K562 (cell line): ENCODE measurements at regions not wholly inside any gene's neighbourhood (a gene's known extent, or its start where the extent isn't known, plus 50 kb on each side); places are given as distances from the start of the nearest gene placed in this dataset.

Source experiments
- HNRNPLL ChIP-seq: fragments of 200-400 bp; formaldehyde crosslinking; IDR thresholded peaks from 2 replicates; pipeline ENCODE4 v1.6.1; 2017; ENCODE audit warnings: low read length, low read depth, mild to moderate bottlenecking; ENCODE audit not compliant: poor library complexity, severe bottlenecking
- KAT2B ChIP-seq: IDR thresholded peaks from one replicate; pipeline ENCODE4 v1.6.1; 2012; ENCODE audit warnings: low read depth, mild to moderate bottlenecking, control low read depth, inconsistent platforms, low read length, moderate library complexity
- NFATC3 ChIP-seq: fragments of 450-650 bp; IDR thresholded peaks from 2 replicates; pipeline ENCODE4 v1.6.1; 2017; ENCODE audit warnings: mild to moderate bottlenecking
- NR2C2 ChIP-seq, 2 experiments: fragments of 200-800 bp in 1 of 2; sonication (Bioruptor generic) in 1 of 2; sonication (generic) in 1 of 2; formaldehyde crosslinking in 1 of 2; IDR thresholded peaks; 2 replicates each; pipeline versions ENCODE4 v1.6.1 to v1.8.0; 2016 to 2022; ENCODE audit warnings: mild to moderate bottlenecking in 1 of 2, missing compliant biosample characterization in 1 of 2, missing genetic modification characterization in 1 of 2, missing genetic modification reagents in 1 of 2
- PTTG1 ChIP-seq: fragments of 450-650 bp; IDR thresholded peaks from 2 replicates; pipeline ENCODE4 v1.6.1; 2016; ENCODE audit warnings: low read depth, mild to moderate bottlenecking, missing genetic modification characterization, missing compliant biosample characterization
- TSC22D4 ChIP-seq: fragments of 450-650 bp; IDR thresholded peaks from 2 replicates; pipeline ENCODE4 v1.6.1; 2016; ENCODE audit warnings: missing genetic modification characterization, missing biosample characterization, control low read depth
- ZC3H8 ChIP-seq: fragments of 450-650 bp; IDR thresholded peaks from 2 replicates; pipeline ENCODE4 v1.6.1; 2017
- TF ChIP-seq, protein P1 (sequence below): sonication (generic); formaldehyde crosslinking; IDR thresholded peaks from 2 replicates; pipeline ENCODE4 v1.8.0; 2022; ENCODE audit warnings: mild to moderate bottlenecking, missing genetic modification reagents
- TF ChIP-seq, protein P2 (sequence below): fragments of 450-650 bp; IDR thresholded peaks from 2 replicates; pipeline ENCODE4 v1.6.1; 2016; ENCODE audit warnings: mild to moderate bottlenecking, moderate library complexity
- TF ChIP-seq, protein P3 (sequence below): fragments of 250-450 bp; sonication (Bioruptor Pico); IDR thresholded peaks from 2 replicates; pipeline ENCODE4 v1.8.0; 2021; ENCODE audit warnings: borderline replicate concordance, mild to moderate bottlenecking, moderate library complexity; ENCODE audit not compliant: poor library complexity, severe bottlenecking
- TF ChIP-seq, protein P4 (sequence below): sonication (generic); formaldehyde crosslinking; IDR thresholded peaks from 2 replicates; pipeline ENCODE4 v1.8.0; 2022; ENCODE audit warnings: mild to moderate bottlenecking, missing genetic modification reagents
- TF ChIP-seq, protein P5 (sequence below): fragments of 450-650 bp; formaldehyde crosslinking; conservative IDR thresholded peaks from 2 replicates; pipeline ENCODE4 v1.4.0; 2022; ENCODE audit warnings: mild to moderate bottlenecking, missing genetic modification characterization

DNA sequence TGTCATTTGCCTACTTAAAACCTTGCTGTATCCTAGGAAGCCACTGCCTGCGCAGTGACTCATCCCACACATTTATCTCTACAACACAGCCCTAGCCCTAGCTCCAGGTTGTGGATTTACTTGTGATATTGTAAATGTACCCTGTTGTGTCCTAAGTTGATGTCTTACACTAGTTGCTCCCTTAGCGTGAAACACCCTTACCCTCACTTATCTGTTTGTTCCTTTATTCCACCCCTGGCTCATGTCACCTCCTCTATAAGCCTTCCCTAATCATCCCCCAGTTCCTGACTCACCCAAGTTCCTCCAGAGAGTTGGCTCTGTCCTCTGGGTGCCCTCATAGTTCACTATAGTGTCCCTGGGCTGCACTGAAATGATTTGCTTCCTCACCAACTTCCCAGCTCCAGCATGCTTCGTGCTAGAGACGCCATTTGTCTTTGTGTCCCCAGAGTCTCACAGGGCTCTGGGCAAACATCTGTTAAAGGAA, 431.8 kb upstream of the FAT3 start (continued):
- TF ChIP-seq, protein P1, sequence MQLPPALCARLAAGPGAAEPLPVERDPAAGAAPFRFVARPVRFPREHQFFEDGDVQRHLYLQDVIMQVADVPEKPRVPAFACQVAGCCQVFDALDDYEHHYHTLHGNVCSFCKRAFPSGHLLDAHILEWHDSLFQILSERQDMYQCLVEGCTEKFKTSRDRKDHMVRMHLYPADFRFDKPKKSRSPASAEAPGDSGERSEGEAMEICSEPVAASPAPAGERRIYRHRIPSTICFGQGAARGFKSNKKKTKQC (CRISPR knock-in tag), result no peak
- TF ChIP-seq KAT2B, result no peak
- TF ChIP-seq, protein P2, sequence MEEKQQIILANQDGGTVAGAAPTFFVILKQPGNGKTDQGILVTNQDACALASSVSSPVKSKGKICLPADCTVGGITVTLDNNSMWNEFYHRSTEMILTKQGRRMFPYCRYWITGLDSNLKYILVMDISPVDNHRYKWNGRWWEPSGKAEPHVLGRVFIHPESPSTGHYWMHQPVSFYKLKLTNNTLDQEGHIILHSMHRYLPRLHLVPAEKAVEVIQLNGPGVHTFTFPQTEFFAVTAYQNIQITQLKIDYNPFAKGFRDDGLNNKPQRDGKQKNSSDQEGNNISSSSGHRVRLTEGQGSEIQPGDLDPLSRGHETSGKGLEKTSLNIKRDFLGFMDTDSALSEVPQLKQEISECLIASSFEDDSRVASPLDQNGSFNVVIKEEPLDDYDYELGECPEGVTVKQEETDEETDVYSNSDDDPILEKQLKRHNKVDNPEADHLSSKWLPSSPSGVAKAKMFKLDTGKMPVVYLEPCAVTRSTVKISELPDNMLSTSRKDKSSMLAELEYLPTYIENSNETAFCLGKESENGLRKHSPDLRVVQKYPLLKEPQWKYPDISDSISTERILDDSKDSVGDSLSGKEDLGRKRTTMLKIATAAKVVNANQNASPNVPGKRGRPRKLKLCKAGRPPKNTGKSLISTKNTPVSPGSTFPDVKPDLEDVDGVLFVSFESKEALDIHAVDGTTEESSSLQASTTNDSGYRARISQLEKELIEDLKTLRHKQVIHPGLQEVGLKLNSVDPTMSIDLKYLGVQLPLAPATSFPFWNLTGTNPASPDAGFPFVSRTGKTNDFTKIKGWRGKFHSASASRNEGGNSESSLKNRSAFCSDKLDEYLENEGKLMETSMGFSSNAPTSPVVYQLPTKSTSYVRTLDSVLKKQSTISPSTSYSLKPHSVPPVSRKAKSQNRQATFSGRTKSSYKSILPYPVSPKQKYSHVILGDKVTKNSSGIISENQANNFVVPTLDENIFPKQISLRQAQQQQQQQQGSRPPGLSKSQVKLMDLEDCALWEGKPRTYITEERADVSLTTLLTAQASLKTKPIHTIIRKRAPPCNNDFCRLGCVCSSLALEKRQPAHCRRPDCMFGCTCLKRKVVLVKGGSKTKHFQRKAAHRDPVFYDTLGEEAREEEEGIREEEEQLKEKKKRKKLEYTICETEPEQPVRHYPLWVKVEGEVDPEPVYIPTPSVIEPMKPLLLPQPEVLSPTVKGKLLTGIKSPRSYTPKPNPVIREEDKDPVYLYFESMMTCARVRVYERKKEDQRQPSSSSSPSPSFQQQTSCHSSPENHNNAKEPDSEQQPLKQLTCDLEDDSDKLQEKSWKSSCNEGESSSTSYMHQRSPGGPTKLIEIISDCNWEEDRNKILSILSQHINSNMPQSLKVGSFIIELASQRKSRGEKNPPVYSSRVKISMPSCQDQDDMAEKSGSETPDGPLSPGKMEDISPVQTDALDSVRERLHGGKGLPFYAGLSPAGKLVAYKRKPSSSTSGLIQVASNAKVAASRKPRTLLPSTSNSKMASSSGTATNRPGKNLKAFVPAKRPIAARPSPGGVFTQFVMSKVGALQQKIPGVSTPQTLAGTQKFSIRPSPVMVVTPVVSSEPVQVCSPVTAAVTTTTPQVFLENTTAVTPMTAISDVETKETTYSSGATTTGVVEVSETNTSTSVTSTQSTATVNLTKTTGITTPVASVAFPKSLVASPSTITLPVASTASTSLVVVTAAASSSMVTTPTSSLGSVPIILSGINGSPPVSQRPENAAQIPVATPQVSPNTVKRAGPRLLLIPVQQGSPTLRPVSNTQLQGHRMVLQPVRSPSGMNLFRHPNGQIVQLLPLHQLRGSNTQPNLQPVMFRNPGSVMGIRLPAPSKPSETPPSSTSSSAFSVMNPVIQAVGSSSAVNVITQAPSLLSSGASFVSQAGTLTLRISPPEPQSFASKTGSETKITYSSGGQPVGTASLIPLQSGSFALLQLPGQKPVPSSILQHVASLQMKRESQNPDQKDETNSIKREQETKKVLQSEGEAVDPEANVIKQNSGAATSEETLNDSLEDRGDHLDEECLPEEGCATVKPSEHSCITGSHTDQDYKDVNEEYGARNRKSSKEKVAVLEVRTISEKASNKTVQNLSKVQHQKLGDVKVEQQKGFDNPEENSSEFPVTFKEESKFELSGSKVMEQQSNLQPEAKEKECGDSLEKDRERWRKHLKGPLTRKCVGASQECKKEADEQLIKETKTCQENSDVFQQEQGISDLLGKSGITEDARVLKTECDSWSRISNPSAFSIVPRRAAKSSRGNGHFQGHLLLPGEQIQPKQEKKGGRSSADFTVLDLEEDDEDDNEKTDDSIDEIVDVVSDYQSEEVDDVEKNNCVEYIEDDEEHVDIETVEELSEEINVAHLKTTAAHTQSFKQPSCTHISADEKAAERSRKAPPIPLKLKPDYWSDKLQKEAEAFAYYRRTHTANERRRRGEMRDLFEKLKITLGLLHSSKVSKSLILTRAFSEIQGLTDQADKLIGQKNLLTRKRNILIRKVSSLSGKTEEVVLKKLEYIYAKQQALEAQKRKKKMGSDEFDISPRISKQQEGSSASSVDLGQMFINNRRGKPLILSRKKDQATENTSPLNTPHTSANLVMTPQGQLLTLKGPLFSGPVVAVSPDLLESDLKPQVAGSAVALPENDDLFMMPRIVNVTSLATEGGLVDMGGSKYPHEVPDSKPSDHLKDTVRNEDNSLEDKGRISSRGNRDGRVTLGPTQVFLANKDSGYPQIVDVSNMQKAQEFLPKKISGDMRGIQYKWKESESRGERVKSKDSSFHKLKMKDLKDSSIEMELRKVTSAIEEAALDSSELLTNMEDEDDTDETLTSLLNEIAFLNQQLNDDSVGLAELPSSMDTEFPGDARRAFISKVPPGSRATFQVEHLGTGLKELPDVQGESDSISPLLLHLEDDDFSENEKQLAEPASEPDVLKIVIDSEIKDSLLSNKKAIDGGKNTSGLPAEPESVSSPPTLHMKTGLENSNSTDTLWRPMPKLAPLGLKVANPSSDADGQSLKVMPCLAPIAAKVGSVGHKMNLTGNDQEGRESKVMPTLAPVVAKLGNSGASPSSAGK, result peak; percentile 65
- no peak for TF ChIP-seq NFATC3
- no peak for TF ChIP-seq NR2C2 (CRISPR knock-in tag; IDR thresholded peaks at IDR 0.05)
- no peak for TF ChIP-seq NR2C2 (tag; IDR thresholded peaks at IDR 0.05)
- TF ChIP-seq PTTG1, result 0 out of 2 replicates have a peak, but pooled peaks have one; percentile 13
- TF ChIP-seq TSC22D4, result no peak
- TF ChIP-seq HNRNPLL, result peak; percentile 93
- TF ChIP-seq, protein P3, sequence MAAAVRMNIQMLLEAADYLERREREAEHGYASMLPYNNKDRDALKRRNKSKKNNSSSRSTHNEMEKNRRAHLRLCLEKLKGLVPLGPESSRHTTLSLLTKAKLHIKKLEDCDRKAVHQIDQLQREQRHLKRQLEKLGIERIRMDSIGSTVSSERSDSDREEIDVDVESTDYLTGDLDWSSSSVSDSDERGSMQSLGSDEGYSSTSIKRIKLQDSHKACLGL, result no peak
- TF ChIP-seq, protein P4, sequence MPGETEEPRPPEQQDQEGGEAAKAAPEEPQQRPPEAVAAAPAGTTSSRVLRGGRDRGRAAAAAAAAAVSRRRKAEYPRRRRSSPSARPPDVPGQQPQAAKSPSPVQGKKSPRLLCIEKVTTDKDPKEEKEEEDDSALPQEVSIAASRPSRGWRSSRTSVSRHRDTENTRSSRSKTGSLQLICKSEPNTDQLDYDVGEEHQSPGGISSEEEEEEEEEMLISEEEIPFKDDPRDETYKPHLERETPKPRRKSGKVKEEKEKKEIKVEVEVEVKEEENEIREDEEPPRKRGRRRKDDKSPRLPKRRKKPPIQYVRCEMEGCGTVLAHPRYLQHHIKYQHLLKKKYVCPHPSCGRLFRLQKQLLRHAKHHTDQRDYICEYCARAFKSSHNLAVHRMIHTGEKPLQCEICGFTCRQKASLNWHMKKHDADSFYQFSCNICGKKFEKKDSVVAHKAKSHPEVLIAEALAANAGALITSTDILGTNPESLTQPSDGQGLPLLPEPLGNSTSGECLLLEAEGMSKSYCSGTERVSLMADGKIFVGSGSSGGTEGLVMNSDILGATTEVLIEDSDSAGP (CRISPR knock-in tag), result no peak
- TF ChIP-seq, protein P5, sequence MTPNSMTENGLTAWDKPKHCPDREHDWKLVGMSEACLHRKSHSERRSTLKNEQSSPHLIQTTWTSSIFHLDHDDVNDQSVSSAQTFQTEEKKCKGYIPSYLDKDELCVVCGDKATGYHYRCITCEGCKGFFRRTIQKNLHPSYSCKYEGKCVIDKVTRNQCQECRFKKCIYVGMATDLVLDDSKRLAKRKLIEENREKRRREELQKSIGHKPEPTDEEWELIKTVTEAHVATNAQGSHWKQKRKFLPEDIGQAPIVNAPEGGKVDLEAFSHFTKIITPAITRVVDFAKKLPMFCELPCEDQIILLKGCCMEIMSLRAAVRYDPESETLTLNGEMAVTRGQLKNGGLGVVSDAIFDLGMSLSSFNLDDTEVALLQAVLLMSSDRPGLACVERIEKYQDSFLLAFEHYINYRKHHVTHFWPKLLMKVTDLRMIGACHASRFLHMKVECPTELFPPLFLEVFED, result no peak
- TF ChIP-seq ZC3H8, result no peak
